ENCODE measurements at regions not wholly inside any gene's neighbourhood (a gene's known extent, or its start where the extent isn't known, plus 50 kb on each side); places are given as distances from the start of the nearest gene placed in this dataset.

DNA sequence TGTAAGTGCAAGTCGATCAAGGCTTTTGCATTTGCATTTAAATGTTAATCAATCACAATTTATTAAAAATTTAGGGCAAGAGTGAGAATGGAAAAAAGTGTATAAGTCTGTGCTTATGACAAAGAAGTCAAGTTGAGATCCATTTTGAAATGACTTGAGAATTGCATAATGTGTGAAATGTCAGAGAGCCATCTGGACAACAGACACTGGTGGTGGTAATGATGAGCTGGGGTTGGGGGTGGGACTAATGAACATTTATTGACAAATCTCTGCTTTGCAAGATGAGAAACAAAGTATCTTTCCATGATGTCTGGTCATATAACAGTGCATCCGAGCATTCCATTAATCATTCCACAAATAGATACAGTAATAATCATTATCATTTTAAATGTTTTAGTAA, 89.4 kb upstream of the ZBTB20 start:
- no peak for DNase-seq (ENCODE audit: extremely low read depth, low read depth)
- TF ChIP-seq, protein P1, sequence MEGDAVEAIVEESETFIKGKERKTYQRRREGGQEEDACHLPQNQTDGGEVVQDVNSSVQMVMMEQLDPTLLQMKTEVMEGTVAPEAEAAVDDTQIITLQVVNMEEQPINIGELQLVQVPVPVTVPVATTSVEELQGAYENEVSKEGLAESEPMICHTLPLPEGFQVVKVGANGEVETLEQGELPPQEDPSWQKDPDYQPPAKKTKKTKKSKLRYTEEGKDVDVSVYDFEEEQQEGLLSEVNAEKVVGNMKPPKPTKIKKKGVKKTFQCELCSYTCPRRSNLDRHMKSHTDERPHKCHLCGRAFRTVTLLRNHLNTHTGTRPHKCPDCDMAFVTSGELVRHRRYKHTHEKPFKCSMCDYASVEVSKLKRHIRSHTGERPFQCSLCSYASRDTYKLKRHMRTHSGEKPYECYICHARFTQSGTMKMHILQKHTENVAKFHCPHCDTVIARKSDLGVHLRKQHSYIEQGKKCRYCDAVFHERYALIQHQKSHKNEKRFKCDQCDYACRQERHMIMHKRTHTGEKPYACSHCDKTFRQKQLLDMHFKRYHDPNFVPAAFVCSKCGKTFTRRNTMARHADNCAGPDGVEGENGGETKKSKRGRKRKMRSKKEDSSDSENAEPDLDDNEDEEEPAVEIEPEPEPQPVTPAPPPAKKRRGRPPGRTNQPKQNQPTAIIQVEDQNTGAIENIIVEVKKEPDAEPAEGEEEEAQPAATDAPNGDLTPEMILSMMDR (IDR thresholded peaks at IDR 0.05; ENCODE audit: low read depth, low read length), result no peak

DNA sequence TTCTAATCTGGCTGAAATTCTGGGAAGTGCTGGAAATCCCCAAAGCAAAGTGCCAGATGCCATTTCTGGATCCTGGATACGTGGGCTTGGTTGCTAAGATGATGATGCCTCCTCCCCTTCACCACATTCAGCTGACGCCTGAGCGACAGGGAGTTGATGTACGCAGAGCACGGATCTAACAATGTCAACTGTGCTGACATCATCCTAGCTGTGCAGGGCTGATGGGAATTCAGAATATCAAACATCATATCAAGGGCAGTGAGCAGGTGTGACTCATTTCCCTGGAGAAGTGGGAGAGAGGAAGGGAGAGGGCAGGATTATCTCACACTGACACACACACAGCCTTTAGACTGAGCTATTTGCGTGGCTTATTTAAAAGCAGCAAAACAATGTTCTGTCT, 92.6 kb upstream of the ZBTB20 start:
- peak; percentile 76 for DNase-seq (ENCODE audit: extremely low read depth, low read depth)
- TF ChIP-seq, protein P1 (IDR thresholded peaks at IDR 0.05; ENCODE audit: low read depth, low read length), result no peak

GRCh38 chr3:115244350-115244749, 97.3 kb upstream of the ZBTB20 start:
- TF ChIP-seq, protein P1 (IDR thresholded peaks at IDR 0.05; ENCODE audit: low read depth, low read length), result no peak

GRCh38 chr3:115245438-115245837, 98.3 kb upstream of the ZBTB20 start:
- peak; percentile 71 for DNase-seq (ENCODE audit: extremely low read depth, low read depth)
- TF ChIP-seq, protein P1 (IDR thresholded peaks at IDR 0.05; ENCODE audit: low read depth, low read length), result no peak

More at GRCh38 chr3:115244350-115244749, 97.3 kb upstream of the ZBTB20 start:
- DNase-seq (ENCODE audit: extremely low read depth, low read depth), result no peak

- TF ChIP-seq, protein P1 (IDR thresholded peaks at IDR 0.05; ENCODE audit: low read depth, low read length), result no peak
- no peak for DNase-seq (ENCODE audit: extremely low read depth, low read depth)
These were observed 98.8 kb upstream of the ZBTB20 start for GRCh38 chr3:115245899-115246298.

- DNase-seq (ENCODE audit: extremely low read depth, low read depth), result no peak
- TF ChIP-seq, protein P1 (IDR thresholded peaks at IDR 0.05; ENCODE audit: low read depth, low read length), result no peak
These were observed 99.5 kb upstream of the ZBTB20 start for GRCh38 chr3:115246461-115247020.

DNA sequence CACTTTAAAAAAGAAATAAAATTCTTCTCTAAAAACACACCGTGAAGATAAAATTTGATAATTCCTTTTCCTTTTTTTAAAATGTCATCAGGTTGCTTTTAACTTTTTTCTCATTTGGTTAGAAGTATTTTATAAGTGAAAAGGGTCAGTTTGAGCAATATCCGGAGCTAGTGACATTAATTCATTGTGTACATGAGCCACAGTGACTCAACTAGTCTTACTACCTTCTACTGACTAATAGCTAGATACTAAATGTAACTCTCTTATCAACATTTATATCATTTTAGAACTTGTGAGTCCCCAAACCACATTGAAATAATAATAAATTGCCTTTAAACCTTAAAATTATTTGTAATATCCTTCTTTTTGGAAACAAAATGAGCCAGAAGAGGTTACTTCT, 101.2 kb upstream of the ZBTB20 start:
- TF ChIP-seq, protein P1 (IDR thresholded peaks at IDR 0.05; ENCODE audit: low read depth, low read length), result no peak
- no peak for DNase-seq (ENCODE audit: extremely low read depth, low read depth)

All from AG09319 (cell line).